Left lobe of liver (tissue), 2 donors: ENCODE measurements at regions not wholly inside any gene's neighbourhood (a gene's known extent, or its start where the extent isn't known, plus 50 kb on each side); places are given as distances from the start of the nearest gene placed in this dataset.

Experiments
- ATAC-seq: fragments of 200-7000 bp; cut with Tn5 transposase; one replicate; pipeline ENCODE4 v1.9.1; 2020; ENCODE audit warnings: mild to moderate bottlenecking, moderate library complexity
- DNase-seq: peaks from one replicate; pipeline ENCODE4 v3.0.0-alpha.2; 2020; ENCODE audit warnings: low spot score
- donor health status: DM: no; HTN: no; CAD: no; lungs with moderate emphysema.
- donor health status: DM: no; HTN: yes; CAD: no.

DNA sequence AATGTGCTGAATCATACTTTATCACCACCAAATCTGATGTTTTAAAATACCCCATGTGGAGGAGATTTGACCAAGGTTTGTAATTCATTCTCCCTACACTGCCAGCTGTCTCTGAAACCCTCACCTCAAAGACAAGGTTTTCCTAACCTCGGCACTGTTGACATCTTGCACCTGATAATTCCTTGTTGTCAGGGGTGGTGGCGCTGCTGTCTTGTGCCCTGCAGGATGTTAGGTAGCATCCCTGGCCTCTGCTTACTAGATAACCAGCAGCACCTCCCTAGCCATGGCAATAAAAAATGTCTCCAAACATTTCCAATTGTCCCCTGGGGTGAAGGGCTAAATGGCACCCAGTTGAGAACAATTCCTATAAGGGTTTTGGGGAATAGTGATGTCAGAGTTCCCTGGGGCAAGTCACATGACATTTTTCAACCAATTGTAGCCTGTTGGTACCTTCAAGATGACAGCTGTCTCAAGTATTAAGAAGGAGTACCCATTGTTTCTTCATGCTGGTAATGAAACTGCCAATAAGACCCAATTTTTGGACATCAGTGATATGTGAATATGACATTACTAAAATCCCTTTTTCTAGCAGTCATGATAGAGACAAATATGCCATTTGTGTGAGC is 160.6 kb upstream of the PLCXD3 start:
- DNase-seq (no peak), ATAC-seq (no peak)

DNA sequence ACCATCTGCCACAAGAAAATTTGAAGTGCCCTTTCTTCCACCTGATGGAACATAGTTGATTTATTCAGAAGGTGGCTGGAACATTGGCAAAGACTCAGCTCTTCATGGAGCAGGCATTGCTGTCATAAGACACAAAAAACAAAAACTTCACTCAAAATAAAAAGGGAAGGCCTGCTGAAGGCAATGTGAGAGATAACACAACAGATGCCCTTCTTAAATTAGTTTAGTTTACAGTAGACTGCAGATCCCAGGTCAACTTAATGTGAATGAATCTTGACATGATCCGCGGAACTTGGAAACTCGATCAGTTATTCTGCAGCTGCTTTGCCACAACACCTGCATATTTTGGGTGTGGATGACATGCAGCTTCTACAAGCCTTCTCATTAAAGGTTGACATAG is 159.8 kb upstream of the PLCXD3 start:
- no peak for DNase-seq
- no peak for ATAC-seq

DNA sequence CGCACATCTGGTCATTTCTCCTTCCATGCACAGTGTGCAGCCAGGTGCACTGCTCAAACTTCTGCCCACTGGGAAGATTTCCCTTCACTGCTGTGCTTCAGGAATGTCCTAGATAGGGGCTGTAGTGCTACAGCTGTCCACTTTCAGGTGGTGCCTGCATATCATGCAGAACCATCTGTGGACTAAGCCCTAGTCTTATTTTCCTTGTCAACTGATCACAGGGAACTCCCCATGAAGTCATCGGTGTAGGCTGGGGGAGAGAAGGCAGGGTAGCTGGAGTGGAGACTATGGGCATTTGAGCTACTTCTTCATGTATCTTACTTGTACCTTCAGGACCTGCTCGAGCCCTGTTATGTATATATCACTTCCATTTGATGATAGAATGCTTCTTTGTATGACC is 150.9 kb upstream of the PLCXD3 start:
- ATAC-seq: no peak
- no peak for DNase-seq

DNA sequence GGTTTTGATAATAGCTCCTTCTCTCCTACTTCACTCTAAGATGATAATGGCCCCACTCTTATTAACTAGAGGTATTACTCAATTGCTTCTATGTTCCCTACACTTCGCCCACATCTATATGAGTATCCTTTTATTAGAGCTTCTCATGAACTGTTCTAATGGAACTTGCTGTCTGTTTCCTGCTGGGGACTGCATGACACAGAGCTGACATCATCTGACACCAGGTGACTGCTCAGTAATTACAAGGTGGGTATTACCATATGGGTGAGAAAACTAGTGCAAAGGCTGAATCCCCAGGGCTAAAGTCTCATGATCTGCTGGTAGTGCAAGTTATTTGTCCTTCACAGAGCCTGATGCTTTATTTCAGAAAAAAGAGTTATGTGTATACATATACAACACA is 146.2 kb upstream of the PLCXD3 start:
- ATAC-seq: no peak

DNA sequence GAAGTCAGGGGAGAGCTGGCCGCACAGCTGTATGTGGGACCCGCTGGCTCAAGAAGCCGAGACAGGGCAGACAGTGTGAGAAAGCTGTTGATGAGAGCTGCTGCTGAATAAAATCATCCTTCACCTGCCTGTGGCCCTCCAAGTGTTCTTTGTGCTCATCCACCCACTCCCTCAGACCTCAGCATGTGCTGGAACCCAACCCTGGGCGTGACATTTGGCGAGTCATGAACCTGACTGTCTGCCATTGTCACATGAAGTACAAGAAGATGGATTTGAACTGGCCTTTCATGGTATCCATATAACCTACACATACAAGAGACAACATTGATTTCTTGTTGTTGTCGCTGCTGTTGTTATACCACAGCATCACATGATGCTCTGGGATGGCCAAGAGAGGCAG is 139.7 kb upstream of the PLCXD3 start:
- DNase-seq (no peak), ATAC-seq (no peak)

More for the DNA sequence above, 146.2 kb upstream of the PLCXD3 start:
- DNase-seq: no peak

DNA sequence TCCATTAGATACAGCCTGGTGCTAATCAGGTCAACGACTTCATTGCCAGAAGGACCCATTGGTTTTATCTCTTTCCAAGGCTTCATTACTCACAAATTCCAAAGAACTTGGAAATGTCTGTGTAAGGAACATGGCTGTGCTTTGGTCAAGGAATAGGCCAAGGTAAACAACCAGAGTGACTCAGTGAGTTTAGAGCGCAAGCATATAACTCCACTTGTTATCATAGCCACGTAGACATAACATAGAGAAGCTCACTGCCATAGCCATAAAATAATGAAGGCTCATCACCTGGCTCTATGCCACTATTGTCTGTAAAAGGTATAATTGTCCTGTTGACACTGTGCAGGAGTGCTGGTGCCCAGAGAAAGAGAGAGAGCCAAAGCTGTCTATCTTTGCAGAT is 139.3 kb upstream of the PLCXD3 start:
- no peak for ATAC-seq
- DNase-seq: no peak

DNA sequence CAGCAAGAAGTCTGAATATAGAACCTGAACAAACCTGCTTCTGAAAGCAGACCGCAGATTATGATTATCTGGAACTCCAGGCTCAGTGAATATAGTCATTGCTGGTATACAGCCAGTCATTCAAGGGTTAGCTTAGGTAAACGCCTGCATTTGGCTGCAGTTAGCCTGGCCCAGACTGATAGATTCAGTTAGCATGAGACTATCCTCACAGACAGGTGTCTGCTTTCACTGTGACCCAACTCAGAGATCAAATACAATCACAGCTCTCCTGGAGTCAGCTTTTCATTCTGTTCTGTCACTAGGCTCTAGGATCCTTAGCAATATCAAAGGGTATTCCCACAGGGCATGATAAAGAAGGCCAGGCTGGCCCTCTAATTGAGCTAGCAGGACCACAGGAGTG is 138.6 kb upstream of the PLCXD3 start:
- DNase-seq (no peak), ATAC-seq (peak; percentile 58)

DNA sequence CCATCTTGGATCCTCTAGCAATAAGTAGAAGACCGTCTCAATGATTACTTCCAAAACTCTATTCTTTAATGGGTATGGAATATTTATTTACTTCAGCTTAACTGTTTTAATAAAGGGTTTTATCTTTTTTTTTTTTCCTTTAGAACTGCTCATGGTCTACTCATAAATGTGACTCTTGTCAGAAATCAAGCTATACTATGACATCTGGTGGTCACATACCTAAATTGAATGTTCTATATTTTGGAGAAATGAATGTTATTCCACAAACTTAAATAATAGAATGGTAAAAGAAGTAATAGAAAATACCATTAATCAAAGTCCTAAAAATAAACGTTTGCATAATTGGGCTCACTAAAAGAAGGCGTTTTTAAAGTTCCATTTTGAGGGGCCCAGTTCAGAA is 131.2 kb upstream of the PLCXD3 start:
- ATAC-seq (peak; percentile 48), DNase-seq (no peak)

DNA sequence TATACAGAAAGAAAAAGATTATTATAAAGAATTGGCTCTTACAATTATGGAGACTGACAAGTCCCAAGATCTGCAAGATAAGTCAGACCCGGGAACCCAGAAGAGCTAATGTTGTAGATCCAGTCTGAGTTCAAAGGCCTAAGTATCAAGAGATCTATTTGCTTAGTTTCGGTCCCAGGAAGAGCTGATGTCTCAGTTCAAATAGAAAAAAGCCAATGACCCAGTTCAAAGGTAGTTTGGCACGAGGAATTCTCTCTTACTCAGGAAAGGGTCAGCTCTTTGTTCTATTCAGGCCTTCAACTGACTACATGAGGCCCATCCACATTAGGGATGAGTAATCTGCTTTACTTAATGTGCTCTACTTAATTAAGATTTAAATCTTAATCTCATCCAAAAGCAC is 128.3 kb upstream of the PLCXD3 start:
- DNase-seq (no peak), ATAC-seq (peak; percentile 92)

DNA sequence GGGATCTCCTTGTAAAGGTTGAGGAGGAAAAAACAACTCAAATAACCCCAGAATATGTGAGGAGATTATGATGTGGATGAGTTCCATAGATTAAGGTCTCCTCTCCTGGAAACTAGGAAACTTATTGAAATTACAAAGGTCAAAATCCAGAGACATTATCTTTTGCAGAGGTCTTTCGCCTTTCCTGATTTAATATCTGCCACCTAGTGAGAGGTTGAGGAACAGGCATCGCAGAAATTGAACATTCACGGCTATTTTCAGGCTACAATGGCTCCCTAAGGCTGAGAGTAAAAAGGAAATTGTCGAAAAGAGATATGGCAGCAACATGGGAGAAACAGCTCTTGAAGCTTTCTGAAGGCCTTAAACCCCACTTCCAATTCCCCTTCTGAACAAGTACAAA is 127.5 kb upstream of the PLCXD3 start:
- no peak for DNase-seq
- peak; percentile 28 for ATAC-seq

DNA sequence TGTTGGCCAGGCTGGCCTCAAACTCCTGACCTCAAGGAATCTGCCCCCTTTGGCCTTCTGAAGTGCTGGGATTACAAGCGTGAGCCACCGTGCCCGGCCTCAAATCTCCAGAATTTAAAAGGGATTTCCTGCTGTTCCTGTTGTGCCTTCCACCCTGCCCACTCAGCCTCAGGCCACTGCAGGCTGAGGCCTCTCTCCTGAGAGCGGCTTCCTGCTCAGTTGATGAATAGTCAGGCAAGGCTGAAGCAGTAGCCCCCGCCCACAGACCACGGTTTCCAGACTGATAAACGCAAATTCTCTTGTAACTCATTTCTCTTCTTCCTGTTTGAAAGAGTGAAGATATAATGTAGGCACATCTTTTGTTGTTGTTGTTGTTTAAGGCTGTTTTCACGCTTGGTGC is 127.0 kb upstream of the PLCXD3 start:
- ATAC-seq: no peak
- DNase-seq: no peak

DNA sequence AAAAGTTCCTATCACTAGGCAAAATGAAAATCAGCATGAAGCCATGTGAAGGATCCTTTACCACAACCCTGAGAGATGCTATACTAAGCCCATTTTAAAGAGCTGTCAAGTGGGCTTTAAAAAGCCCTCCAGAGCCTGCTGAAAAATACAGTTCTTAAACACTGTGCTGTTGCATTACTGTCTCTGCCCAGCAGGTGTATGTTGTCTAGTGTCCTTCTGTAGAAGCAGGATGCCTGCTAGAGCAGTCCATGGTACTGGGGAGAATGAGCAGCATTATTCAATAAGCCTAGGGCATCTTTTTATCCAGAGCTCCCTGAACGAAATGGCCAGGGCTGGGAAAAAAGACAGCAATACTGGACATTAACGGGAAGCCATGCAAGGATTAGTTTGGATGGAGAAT is 126.2 kb upstream of the PLCXD3 start:
- ATAC-seq (peak; percentile 38), DNase-seq (no peak)

DNA sequence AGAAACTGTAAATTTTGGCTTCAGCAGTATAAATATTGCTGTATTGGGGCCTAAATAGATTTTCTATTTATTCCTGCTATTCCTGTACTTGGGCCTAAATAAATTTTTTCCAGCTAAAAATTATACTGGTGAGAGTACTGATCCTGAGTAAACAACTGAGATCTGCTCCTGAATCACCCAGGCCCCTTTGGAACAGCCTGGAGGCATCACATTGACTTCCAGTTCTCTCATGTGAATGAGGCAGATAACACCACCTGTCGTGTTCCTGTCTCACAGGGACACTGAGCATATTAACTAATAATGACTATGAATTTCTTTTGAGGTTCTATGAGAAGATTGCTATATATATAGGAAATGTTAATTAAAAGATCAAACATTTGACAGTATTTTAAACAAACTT is 119.5 kb upstream of the PLCXD3 start:
- ATAC-seq: no peak
- no peak for DNase-seq

DNA sequence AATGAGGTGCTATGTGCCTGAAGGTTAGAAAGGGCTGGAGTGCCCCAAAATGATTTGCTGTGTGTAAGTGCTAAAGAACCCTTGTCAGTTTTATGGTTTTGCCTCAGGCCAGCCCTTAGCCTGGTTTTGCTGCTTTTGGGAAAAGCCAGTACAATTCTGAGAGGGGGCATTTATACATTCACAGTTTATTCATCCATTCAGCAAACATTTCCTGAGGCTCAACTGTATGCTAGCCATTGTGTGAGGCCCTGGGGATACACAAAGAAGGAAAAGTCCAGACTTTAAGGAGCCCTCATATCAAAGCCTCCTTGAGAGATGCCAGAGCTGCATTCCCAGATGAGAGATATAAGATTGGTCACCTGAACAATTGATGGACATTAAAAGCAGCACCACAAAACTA is 115.2 kb upstream of the PLCXD3 start:
- DNase-seq (no peak), ATAC-seq (no peak)

DNA sequence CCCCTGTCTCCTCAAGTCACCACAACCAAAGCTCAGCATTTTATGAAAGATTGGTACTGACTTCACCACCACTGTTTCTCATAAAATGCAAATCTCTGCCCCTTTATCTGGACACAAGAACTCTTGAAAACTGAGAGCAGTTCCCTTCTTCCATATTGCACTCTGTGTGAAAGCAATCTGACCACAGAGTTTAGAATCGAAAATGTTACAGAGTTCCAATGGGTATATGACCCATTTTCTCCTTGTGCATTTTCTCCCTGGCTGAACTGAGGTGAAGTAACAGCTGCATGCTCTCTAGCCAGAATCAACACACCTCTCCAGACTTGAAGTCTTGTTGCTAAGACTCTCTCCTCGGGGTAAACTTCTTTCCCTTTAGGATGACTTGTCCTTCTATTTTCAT is 111.0 kb upstream of the PLCXD3 start:
- DNase-seq: no peak
- ATAC-seq: no peak

DNA sequence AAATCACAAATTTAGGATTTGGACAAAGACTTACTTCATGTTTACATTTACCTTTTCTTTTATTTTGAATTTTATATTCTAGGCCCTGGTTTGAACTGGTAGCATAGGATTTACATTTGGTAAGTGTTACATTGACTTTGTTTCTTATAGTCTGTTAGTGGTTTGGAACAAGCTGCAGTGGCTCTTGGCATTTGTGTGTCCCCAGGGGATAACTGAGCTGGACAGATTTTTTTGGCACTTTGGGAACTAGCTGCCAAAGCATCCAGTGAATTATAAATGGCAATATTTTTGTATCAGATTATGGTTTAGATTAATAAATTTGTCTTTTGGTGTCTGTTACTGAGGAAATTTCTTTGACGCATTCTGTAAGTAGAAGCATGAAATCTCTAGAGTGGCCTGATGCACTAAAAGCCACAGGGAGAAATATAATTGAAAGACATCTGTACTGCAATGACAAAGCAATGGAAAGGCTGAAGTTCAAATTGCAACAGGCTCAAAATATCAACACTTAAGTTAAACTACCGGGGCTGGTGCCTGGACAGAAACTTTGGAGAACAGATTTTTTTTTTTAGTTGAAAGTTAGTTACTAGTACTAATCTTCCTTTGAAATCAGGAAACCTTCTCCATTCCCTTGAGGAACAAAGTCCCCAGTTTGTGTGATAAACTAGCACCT is 107.6 kb upstream of the PLCXD3 start:
- DNase-seq: no peak
- ATAC-seq: peak; percentile 86

DNA sequence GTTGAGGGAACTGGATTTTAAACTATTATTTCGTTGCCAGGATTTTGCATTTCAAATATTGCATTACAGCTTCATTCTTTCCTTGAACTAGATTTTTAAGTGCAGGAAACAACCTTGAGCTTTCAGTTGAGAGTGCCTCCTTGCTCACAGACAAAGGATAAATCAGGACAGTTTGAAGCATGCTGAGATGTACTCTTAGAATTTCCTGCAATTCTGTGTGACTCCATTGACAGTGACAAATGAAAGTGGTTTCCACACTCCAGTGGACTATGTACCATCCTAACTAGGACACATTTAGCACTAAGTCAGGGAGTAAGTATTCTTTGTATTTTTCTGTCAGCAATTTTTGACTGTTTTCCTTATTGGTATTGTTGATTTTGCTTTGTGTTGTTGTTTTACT is 100.0 kb upstream of the PLCXD3 start:
- ATAC-seq (peak; percentile 77), DNase-seq (no peak)

DNA sequence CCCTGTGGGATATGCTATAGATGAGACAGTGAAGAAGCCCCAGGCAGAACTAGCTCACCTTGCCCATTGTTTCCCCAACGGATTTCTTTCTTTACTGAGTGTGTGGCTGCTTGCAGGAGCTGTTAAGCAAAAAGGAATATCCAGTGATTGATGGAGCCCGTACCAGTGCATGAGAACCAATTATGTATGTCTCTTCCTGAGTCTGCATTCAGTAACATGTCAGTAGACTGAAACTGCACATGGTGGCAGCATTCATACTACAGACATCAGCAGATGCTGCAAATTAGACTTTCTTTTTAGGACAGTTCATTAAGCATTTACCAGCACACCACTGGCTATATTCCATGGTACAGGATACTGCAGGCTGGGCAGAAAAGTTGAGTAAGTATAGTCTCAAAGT is 90.3 kb upstream of the PLCXD3 start:
- ATAC-seq: no peak
- no peak for DNase-seq

DNA sequence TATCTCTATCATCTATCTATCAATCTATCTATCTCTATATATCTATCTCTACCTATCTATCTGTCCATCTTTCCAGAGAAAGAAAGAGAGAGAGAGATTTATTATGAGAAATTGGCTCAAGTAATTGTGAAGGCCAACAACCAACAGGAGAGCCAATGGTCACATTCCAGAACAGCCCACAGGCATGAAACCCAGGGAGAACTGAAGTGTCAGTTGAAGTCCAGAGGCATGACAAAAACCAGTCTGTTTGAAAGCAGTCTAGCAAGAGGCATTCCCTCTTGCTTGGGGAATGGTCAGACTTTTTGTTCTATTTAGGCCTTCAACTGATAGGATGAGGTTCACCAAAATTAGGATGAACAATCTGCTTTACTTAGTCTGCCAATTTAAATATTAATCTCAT is 87.6 kb upstream of the PLCXD3 start:
- no peak for ATAC-seq
- no peak for DNase-seq

DNA sequence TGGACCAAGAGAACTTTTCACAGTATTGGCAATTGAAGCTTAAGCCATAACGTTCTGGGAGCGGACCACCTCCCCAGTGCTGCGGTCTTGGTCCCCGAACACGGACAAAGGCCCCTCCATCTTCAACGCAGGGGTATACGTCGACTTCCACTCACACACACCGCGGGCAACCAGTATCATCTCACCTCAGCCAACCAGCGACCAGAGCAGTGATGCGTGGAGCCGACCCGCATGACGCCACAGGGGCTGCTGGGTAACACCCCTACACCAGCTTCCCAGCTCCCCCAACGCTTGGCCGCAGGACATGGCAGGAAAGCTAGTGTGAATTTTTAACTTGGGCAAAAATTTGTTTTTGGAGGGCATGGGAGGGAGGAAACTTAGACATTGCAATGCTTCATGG is 77.3 kb upstream of the PLCXD3 start:
- no peak for DNase-seq
- no peak for ATAC-seq

DNA sequence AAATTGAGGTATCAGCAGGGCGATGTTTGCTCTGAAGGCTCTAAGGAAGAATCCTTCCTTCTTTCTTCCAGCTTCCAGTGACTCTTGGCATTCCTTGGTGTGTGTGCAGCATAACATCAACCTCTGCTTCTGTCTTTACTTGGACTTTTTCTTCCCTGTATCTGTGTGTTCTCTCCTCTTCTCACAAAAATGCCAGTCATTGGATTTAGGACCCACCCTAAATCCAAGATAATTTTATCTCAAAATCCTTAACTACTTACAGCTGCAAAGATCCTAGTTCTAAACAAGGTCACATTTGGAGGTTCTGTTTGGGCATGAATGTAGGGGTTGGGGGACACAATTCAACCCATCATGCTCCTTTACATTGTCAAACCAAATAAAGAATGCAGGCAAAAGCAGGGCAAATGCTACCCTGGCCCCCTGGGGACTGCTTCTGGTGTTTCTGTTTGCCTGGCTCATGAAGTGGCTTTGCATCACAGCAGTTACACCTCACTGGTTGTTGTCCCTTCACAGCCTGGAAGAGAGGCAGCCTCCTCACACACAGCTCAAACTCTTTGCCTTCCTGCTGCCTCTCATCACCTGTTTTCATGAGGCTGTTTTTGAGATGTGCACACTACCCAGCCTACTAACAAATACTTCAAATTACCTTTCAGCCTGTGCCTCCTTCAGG is 64.8 kb upstream of the PLCXD3 start:
- no peak for DNase-seq
- no peak for ATAC-seq

DNA sequence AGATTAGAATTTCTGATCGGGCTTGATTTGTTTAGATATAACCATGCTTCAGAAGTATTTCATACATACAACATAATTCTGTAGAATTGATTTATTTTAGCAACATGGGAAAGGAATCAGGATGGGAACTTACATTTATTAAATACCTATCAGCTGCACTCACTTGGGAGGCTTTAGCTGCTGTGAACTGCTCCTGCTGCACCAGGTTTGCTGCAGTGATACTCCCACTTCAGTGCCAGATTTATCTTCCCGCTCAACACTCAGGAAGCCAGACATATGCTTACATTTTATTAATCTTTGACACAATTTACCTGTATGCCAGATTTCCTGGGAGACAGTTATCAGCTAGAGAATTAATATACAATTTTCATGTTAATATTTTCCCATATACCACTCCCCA is 64.0 kb upstream of the PLCXD3 start:
- no peak for ATAC-seq
- DNase-seq: no peak
